ENCODE measurements at regions not wholly inside any gene's neighbourhood (a gene's known extent, or its start where the extent isn't known, plus 50 kb on each side); places are given as distances from the start of the nearest gene placed in this dataset.

DNA sequence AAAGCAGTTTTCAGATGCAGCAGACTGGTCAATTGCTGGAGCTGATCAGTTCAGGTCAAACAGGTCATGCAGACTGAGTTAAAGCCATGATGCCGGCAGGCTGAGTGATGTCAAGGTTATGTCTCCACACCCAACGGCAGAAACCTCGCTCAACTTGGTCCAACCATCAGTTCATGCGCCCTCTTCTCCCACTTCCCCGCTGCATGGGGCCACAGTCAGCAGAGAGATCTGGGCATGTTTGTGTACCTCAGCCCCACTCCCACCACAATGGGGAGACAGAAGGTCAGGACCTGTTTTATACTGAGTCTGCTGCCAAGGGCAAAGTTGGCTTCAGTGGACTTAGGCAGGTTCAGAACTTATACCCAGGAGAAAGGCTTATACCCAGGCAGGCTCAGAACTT lies 118.7 kb downstream of the TRIM29 start:
- H3K36me3 Mint-ChIP-seq (ENCODE audit: low read depth): peaks cover 10% of the 10 kb centered on the region
- H3K27me3 Mint-ChIP-seq: peaks cover 78% of the 10 kb centered on the region
- H3K4me1 Mint-ChIP-seq: peaks cover 9% of the 10 kb centered on the region
- H3K4me3 Mint-ChIP-seq: no peak overlapping the region
- H3K9me3 ChIP-seq (ENCODE audit: control insufficient read depth, low read length, poor library complexity, severe bottlenecking): no peaks in the 10 kb centered on the region
- no peak overlapping the region for H3K27ac Mint-ChIP-seq
- DNase-seq (no peak), ATAC-seq (no peak)

DNA sequence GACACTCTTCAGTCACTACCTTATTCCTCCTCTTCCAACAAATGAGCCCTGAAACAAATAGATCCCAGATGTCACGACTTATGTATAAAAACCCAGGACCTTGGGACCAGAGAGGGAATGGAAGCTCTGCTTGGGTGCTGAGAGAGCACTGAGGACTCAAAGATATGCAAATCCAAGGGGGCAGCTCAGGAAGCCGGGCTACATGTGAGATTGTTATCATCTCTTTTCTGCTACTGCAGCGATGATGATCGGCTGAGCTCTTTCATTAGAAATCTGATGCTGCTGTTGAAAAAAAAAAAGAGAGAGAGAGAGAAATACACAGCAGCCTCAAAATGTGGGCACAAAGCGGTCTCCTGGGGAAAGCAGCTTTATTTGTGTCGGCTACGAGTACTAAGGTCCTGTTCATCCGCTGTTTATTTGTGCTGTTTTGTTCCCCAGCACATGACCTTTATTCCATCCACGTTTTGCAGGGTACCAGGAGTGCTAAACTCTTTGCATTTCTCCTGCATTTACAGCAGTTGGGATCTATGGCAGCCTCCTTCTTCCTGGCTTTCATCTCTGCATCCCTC lies 120.2 kb downstream of the TRIM29 start:
- no peaks in the 10 kb centered on the region for H3K9me3 ChIP-seq (ENCODE audit: control insufficient read depth, low read length, poor library complexity, severe bottlenecking)
- H3K36me3 Mint-ChIP-seq (ENCODE audit: low read depth): peaks cover 11% of the 10 kb centered on the region
- ATAC-seq: no peak
- peaks cover 10% of the 10 kb centered on the region for H3K4me1 Mint-ChIP-seq
- no peak overlapping the region for H3K27ac Mint-ChIP-seq
- DNase-seq: no peak
- peaks cover 71% of the 10 kb centered on the region for H3K27me3 Mint-ChIP-seq
- H3K4me3 Mint-ChIP-seq: no peak overlapping the region

DNA sequence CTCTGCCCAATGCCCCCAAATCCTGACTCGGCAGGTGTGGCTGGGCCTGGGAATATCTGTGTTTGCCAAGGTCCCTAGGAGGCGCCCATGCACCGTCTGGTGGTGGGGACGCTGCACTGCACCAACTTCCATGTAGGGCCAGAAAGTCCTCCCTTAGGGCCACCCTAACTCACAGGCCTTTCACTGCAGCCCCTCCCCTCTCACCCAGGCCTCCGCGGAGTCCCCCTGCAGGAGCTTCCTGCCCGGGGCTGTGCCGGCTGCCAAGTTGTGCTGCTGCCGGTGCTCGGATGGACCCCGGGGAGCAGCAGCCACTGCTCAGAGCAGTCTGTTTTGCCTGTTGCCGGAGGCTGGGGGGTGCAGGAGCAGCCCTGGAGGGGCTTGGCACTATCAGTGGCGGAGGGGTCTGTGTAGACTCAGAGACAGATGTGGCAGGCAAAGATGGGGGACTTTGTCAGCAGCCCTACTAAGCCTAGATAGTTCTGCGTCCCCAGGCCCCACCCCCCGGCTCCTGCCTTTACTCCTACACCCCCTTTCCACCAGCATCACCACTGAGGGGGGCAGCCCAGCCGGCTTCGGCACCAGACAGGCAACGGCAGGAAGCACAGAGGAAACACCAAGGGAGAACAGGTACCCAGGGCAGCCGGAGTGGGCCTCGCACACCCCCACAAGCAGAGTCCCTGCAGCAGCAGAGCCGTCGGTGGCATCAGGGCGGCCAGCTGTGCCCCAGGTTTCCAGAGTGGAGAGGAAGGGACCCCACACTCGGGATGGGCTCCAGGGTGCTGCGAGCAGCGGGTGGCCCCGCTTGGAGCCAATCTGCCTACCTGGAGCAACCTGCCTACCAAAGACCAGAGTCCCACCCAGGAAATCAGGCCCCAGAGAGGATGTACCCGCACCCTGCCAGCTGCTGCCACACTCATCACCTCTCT lies 124.3 kb downstream of the TRIM29 start:
- peaks cover 14% of the 10 kb centered on the region for H3K36me3 Mint-ChIP-seq (ENCODE audit: low read depth)
- no peak overlapping the region for H3K4me3 Mint-ChIP-seq
- no peak for DNase-seq
- no peaks in the 10 kb centered on the region for H3K9me3 ChIP-seq (ENCODE audit: control insufficient read depth, low read length, poor library complexity, severe bottlenecking)
- H3K27me3 Mint-ChIP-seq: peaks cover 93% of the 10 kb centered on the region
- peaks cover 10% of the 10 kb centered on the region for H3K4me1 Mint-ChIP-seq
- no peak for ATAC-seq
- no peak overlapping the region for H3K27ac Mint-ChIP-seq

GRCh38 chr11:120012245-120012644 lies 125.7 kb downstream of the TRIM29 start:
- Mint-ChIP-seq H3K27me3 (peaks cover 88% of the 10 kb centered on the region), H3K27ac (no peak overlapping the region), H3K4me1 (peaks cover 10% of the 10 kb centered on the region), H3K4me3 (no peak overlapping the region), H3K36me3 (ENCODE audit: low read depth) (peaks cover 14% of the 10 kb centered on the region)
- DNase-seq (no peak), ATAC-seq (no peak)
- H3K9me3 ChIP-seq (ENCODE audit: control insufficient read depth, low read length, poor library complexity, severe bottlenecking): no peaks in the 10 kb centered on the region

DNA sequence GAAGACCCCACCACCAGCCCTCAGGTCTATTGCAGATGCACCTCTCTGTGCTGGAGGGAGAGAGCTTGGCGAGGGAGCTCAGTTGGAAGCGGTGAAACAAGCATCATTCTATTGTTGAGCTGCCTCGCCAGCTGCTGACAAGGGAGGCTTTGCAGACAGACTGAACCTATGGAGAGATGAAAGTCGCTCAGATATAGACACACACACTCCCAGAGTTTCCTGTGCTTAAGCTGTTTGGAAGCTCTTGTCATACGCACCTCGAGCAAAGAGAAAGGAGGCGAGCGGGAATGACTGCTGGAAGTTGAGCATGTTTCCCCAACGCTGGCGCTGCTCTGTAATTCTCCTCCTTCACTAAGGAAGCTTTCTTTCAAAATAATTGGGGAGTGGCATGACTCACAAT lies 126.1 kb downstream of the TRIM29 start:
- peaks cover 14% of the 10 kb centered on the region for H3K36me3 Mint-ChIP-seq (ENCODE audit: low read depth)
- H3K4me1 Mint-ChIP-seq: peaks cover 10% of the 10 kb centered on the region
- no peaks in the 10 kb centered on the region for H3K9me3 ChIP-seq (ENCODE audit: control insufficient read depth, low read length, poor library complexity, severe bottlenecking)
- H3K27ac Mint-ChIP-seq: no peak overlapping the region
- H3K27me3 Mint-ChIP-seq: peaks cover 83% of the 10 kb centered on the region
- ATAC-seq: no peak
- H3K4me3 Mint-ChIP-seq: no peak overlapping the region
- DNase-seq: no peak

DNA sequence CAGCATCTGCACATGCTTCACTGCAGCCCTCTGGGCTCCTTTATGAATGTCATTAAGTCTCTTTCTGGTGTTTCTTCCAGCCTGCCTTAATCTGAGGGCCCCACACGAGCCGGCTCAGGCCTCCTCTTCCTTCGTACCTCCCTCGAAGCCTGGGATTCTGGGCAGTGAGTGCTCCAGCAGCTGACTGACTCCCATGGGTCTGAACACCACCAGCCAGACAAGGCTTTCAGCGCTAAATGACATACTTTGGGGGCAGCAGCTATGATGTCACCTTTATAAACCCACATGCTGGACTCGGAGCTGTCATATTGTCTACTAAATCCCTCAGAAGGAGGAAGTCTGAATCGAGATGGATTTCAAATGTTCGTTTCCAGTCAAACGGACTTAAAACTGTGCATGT lies 127.1 kb downstream of the TRIM29 start:
- peaks cover 10% of the 10 kb centered on the region for H3K36me3 Mint-ChIP-seq (ENCODE audit: low read depth)
- no peaks in the 10 kb centered on the region for H3K9me3 ChIP-seq (ENCODE audit: control insufficient read depth, low read length, poor library complexity, severe bottlenecking)
- DNase-seq (no peak), ATAC-seq (no peak)
- H3K4me1 Mint-ChIP-seq: peaks cover 10% of the 10 kb centered on the region
- peaks cover 78% of the 10 kb centered on the region for H3K27me3 Mint-ChIP-seq
- no peak overlapping the region for H3K4me3 Mint-ChIP-seq
- no peak overlapping the region for H3K27ac Mint-ChIP-seq

GRCh38 chr11:120009938-120010337 lies 128.0 kb downstream of the TRIM29 start:
- DNase-seq (no peak), ATAC-seq (no peak)
- Mint-ChIP-seq H3K27ac (no peak overlapping the region), H3K4me3 (no peak overlapping the region), H3K27me3 (peaks cover 75% of the 10 kb centered on the region), H3K36me3 (ENCODE audit: low read depth) (peaks cover 10% of the 10 kb centered on the region), H3K4me1 (peaks cover 7% of the 10 kb centered on the region)
- no peaks in the 10 kb centered on the region for H3K9me3 ChIP-seq (ENCODE audit: control insufficient read depth, low read length, poor library complexity, severe bottlenecking)

DNA sequence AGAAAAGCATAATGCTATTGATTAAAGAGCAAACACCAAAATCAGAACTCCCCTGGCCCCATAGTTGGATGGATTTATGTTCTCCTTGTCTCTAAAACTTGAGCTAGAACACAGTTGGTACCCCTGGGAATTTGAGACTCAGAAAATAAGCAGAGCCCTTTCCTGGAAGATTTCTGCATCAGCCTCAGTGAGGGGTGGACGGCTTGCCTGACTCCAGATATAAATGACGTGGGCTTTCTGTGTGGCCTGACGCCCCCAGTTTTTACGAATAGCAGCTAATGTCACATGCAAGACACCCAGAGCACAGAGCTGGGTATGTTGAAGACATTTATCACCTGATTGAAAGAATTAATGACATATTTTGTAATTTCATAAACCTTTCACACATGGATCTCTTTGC lies 130.8 kb downstream of the TRIM29 start:
- no peak for DNase-seq
- peaks cover 3% of the 10 kb centered on the region for H3K36me3 Mint-ChIP-seq (ENCODE audit: low read depth)
- peaks cover 80% of the 10 kb centered on the region for H3K27me3 Mint-ChIP-seq
- no peak overlapping the region for H3K4me3 Mint-ChIP-seq
- no peak for ATAC-seq
- no peaks in the 10 kb centered on the region for H3K9me3 ChIP-seq (ENCODE audit: control insufficient read depth, low read length, poor library complexity, severe bottlenecking)
- no peaks in the 10 kb centered on the region for H3K4me1 Mint-ChIP-seq
- H3K27ac Mint-ChIP-seq: no peak overlapping the region

DNA sequence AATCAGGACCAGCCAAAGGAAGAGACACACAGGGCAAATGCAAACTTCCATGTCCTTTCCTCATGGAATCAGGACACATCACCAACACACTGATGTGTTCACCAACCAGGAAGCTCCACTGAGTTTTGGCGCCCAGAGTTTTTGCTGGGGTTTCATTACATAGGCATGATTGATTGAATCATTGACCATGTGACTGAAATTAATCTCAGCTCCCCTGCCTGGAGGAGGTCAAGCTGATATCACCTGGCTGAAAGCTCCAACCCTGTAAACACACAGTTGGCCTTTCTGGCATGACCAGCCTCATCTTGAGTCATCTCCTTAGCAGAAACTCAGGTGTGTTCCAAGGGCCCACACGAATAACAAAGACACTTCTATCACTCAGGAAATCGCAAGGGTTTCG lies 133.2 kb downstream of the TRIM29 start:
- DNase-seq (no peak), ATAC-seq (no peak)
- Mint-ChIP-seq H3K27ac (no peak overlapping the region), H3K36me3 (ENCODE audit: low read depth) (peaks cover 3% of the 10 kb centered on the region), H3K4me1 (no peaks in the 10 kb centered on the region), H3K4me3 (no peak overlapping the region), H3K27me3 (peaks cover 65% of the 10 kb centered on the region)
- H3K9me3 ChIP-seq (ENCODE audit: control insufficient read depth, low read length, poor library complexity, severe bottlenecking): no peaks in the 10 kb centered on the region

GRCh38 chr11:120001178-120002090 lies 136.5 kb downstream of the TRIM29 start:
- H3K27me3 Mint-ChIP-seq: peaks cover 46% of the 10 kb centered on the region
- no peak overlapping the region for H3K4me3 Mint-ChIP-seq
- ATAC-seq (no peak), DNase-seq (no peak)
- H3K36me3 Mint-ChIP-seq (ENCODE audit: low read depth): no peaks in the 10 kb centered on the region
- H3K4me1 Mint-ChIP-seq: no peaks in the 10 kb centered on the region
- H3K27ac Mint-ChIP-seq: no peak overlapping the region
- H3K9me3 ChIP-seq (ENCODE audit: control insufficient read depth, low read length, poor library complexity, severe bottlenecking): no peaks in the 10 kb centered on the region

- no peaks in the 10 kb centered on the region for H3K9me3 ChIP-seq (ENCODE audit: control insufficient read depth, low read length, poor library complexity, severe bottlenecking)
- Mint-ChIP-seq H3K4me1 (no peaks in the 10 kb centered on the region), H3K27me3 (peaks cover 40% of the 10 kb centered on the region), H3K27ac (no peak overlapping the region), H3K36me3 (ENCODE audit: low read depth) (no peaks in the 10 kb centered on the region), H3K4me3 (no peak overlapping the region)
- ATAC-seq: no peak
- DNase-seq: no peak
These were observed 138.7 kb downstream of the TRIM29 start for GRCh38 chr11:119999220-119999619.

GRCh38 chr11:119996556-119996955 lies 141.4 kb downstream of the TRIM29 start:
- no peak for ATAC-seq
- H3K9me3 ChIP-seq (ENCODE audit: control insufficient read depth, low read length, poor library complexity, severe bottlenecking): no peaks in the 10 kb centered on the region
- Mint-ChIP-seq H3K4me3 (no peak overlapping the region), H3K4me1 (no peaks in the 10 kb centered on the region), H3K27ac (no peak overlapping the region), H3K36me3 (ENCODE audit: low read depth) (no peaks in the 10 kb centered on the region), H3K27me3 (peaks cover 38% of the 10 kb centered on the region)
- DNase-seq: no peak

Data from T-helper 17 cell (primary cell).